ENCODE measurements at regions not wholly inside any gene's neighbourhood (a gene's known extent, or its start where the extent isn't known, plus 50 kb on each side); places are given as distances from the start of the nearest gene placed in this dataset.
"Not testable (repeated sequence)": the region's sequence is repeated elsewhere in the genome, so short reads cannot be mapped to it uniquely, and the experiment has no call there.

GRCh38 chr4:65999518-65999871, 329.2 kb upstream of the EPHA5 start:
- BruUV-seq (replicated peaks), result no TSS peak
- H3K27me3 ChIP-seq (replicated peaks; ENCODE audit: insufficient read depth, low read depth, low read length, poor library complexity), result no peaks in the 10 kb centered on the region
- H3K4me1 ChIP-seq (ENCODE audit: insufficient read depth, low read length, poor library complexity, severe bottlenecking), result no peaks in the 10 kb centered on the region
- ChIA-PET CTCF (no interaction called here), POLR2A (ENCODE audit: low non-redundant PET) (no interaction called here)
- DNase-seq (ENCODE audit: low spot score), result no peak
- no peak overlapping the region for H3K4me3 ChIP-seq (ENCODE audit: low read depth, low read length, poor library complexity, severe bottlenecking)
- TF ChIP-seq EZH2 (IDR thresholded peaks at IDR 0.05; ENCODE audit: borderline replicate concordance, low read depth, low read length, poor library complexity, severe bottlenecking), result no peak
- TF ChIP-seq, protein P1, sequence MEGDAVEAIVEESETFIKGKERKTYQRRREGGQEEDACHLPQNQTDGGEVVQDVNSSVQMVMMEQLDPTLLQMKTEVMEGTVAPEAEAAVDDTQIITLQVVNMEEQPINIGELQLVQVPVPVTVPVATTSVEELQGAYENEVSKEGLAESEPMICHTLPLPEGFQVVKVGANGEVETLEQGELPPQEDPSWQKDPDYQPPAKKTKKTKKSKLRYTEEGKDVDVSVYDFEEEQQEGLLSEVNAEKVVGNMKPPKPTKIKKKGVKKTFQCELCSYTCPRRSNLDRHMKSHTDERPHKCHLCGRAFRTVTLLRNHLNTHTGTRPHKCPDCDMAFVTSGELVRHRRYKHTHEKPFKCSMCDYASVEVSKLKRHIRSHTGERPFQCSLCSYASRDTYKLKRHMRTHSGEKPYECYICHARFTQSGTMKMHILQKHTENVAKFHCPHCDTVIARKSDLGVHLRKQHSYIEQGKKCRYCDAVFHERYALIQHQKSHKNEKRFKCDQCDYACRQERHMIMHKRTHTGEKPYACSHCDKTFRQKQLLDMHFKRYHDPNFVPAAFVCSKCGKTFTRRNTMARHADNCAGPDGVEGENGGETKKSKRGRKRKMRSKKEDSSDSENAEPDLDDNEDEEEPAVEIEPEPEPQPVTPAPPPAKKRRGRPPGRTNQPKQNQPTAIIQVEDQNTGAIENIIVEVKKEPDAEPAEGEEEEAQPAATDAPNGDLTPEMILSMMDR (conservative IDR thresholded peaks at IDR 0.05; ENCODE audit: low read depth, low read length), result no peak
- no peaks in the 10 kb centered on the region for H3K9me3 ChIP-seq (ENCODE audit: low read depth, low read length, poor library complexity, severe bottlenecking)
- intact Hi-C loops (cut with micrococcal nuclease; ENCODE audit: unreplicated experiment), result no loop called here
- H3K27ac ChIP-seq (ENCODE audit: low read depth, low read length, poor library complexity, severe bottlenecking), result no peak overlapping the region
- H3K36me3 ChIP-seq (ENCODE audit: insufficient read depth, low read length, poor library complexity, severe bottlenecking), result no peaks in the 10 kb centered on the region

DNA sequence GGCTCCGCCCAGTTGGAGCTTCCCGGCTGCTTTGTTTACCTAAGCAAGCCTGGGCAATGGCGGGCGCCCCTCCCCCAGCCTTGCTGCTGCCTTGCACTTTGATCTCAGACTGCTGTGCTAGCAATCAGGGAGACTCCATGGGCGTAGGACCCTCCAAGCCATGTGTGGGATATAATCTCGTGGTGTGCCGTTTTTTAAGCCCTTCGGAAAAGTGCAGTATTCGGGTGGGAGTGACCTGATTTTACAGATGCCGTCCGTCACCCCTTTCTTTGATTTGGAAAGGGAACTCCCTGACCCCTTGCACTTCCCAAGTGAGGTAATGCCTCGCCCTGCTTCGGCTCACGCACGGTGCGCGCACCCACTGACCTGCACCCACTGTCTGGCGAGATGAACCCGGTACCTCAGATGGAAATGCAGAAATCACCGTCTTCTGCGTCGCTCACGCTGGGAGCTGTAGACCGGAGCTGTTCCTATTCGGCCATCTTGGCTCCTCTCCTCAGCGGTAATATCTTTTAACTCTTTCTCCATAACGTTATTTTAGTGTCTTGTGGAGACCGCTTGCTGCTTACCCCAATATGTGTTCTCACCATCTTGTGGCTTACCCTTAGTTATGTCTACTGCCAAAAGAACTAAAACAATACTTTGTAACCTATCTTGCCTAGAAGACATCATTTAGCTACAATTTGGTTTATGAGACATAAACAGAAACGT, 328.7 kb upstream of the EPHA5 start:
- intact Hi-C loops (cut with micrococcal nuclease; ENCODE audit: unreplicated experiment); H3K27me3 ChIP-seq (replicated peaks; ENCODE audit: insufficient read depth, low read depth, low read length, poor library complexity); H3K4me3 ChIP-seq (ENCODE audit: low read depth, low read length, poor library complexity, severe bottlenecking); DNase-seq (ENCODE audit: low spot score); POLR2A ChIA-PET (ENCODE audit: low non-redundant PET); BruUV-seq (replicated peaks); H3K27ac ChIP-seq (ENCODE audit: low read depth, low read length, poor library complexity, severe bottlenecking); H3K9me3 ChIP-seq (ENCODE audit: low read depth, low read length, poor library complexity, severe bottlenecking); H3K4me1 ChIP-seq (ENCODE audit: insufficient read depth, low read length, poor library complexity, severe bottlenecking); CTCF ChIA-PET; H3K36me3 ChIP-seq (ENCODE audit: insufficient read depth, low read length, poor library complexity, severe bottlenecking): not testable (repeated sequence)

DNA sequence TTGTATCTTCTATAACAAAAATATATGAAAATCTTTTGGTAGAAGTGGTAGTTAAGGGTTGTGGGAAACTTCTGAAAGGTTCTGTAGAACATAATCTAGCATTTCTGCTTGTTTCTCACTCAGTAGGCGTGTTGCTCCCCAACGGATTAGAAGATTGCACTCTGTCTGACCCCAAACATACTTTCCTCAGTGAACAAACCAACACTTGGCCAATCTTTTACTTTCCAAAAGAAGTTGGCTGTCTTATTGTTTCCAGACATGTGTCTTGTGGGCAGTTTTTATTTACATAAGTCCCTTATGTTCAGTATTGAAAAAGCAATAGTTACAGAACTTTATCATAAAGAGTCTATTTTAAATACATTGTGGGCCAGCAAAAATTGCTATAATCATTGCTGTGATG, 312.8 kb upstream of the EPHA5 start:
- Histone ChIP-seq H3K27me3 (replicated peaks; ENCODE audit: insufficient read depth, low read depth, low read length, poor library complexity) (no peaks in the 10 kb centered on the region), H3K27ac (ENCODE audit: low read depth, low read length, poor library complexity, severe bottlenecking) (no peak overlapping the region), H3K4me3 (ENCODE audit: low read depth, low read length, poor library complexity, severe bottlenecking) (no peak overlapping the region), H3K36me3 (ENCODE audit: insufficient read depth, low read length, poor library complexity, severe bottlenecking) (no peaks in the 10 kb centered on the region), H3K4me1 (ENCODE audit: insufficient read depth, low read length, poor library complexity, severe bottlenecking) (no peaks in the 10 kb centered on the region), H3K9me3 (ENCODE audit: low read depth, low read length, poor library complexity, severe bottlenecking) (no peaks in the 10 kb centered on the region)
- TF ChIP-seq, protein P1 (conservative IDR thresholded peaks at IDR 0.05; ENCODE audit: low read depth, low read length), result no peak
- no peak for TF ChIP-seq EZH2 (IDR thresholded peaks at IDR 0.05; ENCODE audit: borderline replicate concordance, low read depth, low read length, poor library complexity, severe bottlenecking)
- DNase-seq (ENCODE audit: low spot score), result no peak
- intact Hi-C loops (cut with micrococcal nuclease; ENCODE audit: unreplicated experiment), result no loop called here
- CTCF ChIA-PET, result no interaction called here
- BruUV-seq (replicated peaks), result no TSS peak
- POLR2A ChIA-PET (ENCODE audit: low non-redundant PET), result no interaction called here

DNA sequence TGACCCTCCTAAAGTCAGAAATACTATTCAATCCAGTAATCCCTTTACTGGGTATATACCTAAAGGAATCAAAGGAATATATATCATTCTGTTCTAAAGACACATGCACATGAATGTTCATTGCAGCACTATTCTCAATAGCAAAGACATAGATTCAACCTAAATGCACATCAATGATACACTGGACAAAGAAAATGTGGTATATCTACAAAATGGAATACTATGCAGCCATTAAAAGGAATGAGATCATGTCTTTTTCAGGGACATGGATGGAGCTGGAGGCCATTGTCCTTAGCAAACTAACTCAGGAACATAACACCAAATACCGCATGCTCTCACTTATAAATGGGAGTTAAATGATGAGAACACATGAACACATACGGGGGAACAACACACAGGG, 306.0 kb upstream of the EPHA5 start:
- H3K27me3 ChIP-seq (replicated peaks; ENCODE audit: insufficient read depth, low read depth, low read length, poor library complexity), result no peaks in the 10 kb centered on the region
- no peak for TF ChIP-seq EZH2 (IDR thresholded peaks at IDR 0.05; ENCODE audit: borderline replicate concordance, low read depth, low read length, poor library complexity, severe bottlenecking)
- TF ChIP-seq, protein P1 (conservative IDR thresholded peaks at IDR 0.05; ENCODE audit: low read depth, low read length), result no peak
- no peaks in the 10 kb centered on the region for H3K36me3 ChIP-seq (ENCODE audit: insufficient read depth, low read length, poor library complexity, severe bottlenecking)
- ChIA-PET CTCF (no interaction called here), POLR2A (ENCODE audit: low non-redundant PET) (no interaction called here)
- intact Hi-C loops (cut with micrococcal nuclease; ENCODE audit: unreplicated experiment), result no loop called here
- H3K4me3 ChIP-seq (ENCODE audit: low read depth, low read length, poor library complexity, severe bottlenecking), result no peak overlapping the region
- H3K4me1 ChIP-seq (ENCODE audit: insufficient read depth, low read length, poor library complexity, severe bottlenecking), result no peaks in the 10 kb centered on the region
- no peak for DNase-seq (ENCODE audit: low spot score)
- H3K9me3 ChIP-seq (ENCODE audit: low read depth, low read length, poor library complexity, severe bottlenecking), result no peaks in the 10 kb centered on the region
- no TSS peak for BruUV-seq (replicated peaks)
- H3K27ac ChIP-seq (ENCODE audit: low read depth, low read length, poor library complexity, severe bottlenecking), result no peak overlapping the region
